ENCODE measurements at regions not wholly inside any gene's neighbourhood (a gene's known extent, or its start where the extent isn't known, plus 50 kb on each side); places are given as distances from the start of the nearest gene placed in this dataset.

GRCh38 chr6:4588163-4588562 is 188.0 kb upstream of the CDYL start:
- WGBS, 2 donors (ENCODE audit: low coverage in 1 of 2) = 85 to 98% methylated on average over 3 to 5 of the region's 5 CpGs
- in situ Hi-C loops (cut with MboI; ENCODE audit: low pct_ligation_motif_present in 1 of 4, low pct_unique_long_range_greater_than_20kb in 1 of 4, low sequenced_read_pairs in 3 of 4) = no loop called here
- H3K36me3 ChIP-seq = no peaks in the 10 kb centered on the region
- H3K27me3 ChIP-seq = no peaks in the 10 kb centered on the region
- H3K4me3 ChIP-seq = no peak overlapping the region
- H3K4me1 ChIP-seq = no peaks in the 10 kb centered on the region
- DNase-seq = no peak
- H3K27ac ChIP-seq = no peak overlapping the region
- intact Hi-C loops (cut with DNase I; ENCODE audit: low total_unique reads) = no loop called here
- H3K9me3 ChIP-seq = no peaks in the 10 kb centered on the region
- TF ChIP-seq POLR2A (IDR thresholded peaks at IDR 0.05) = no peak
- TF ChIP-seq EP300 (IDR thresholded peaks at IDR 0.05; ENCODE audit: low read depth) = no peak

GRCh38 chr6:4587171-4587570 is 189.0 kb upstream of the CDYL start:
- in situ Hi-C loops (cut with MboI; ENCODE audit: low pct_ligation_motif_present in 1 of 4, low pct_unique_long_range_greater_than_20kb in 1 of 4, low sequenced_read_pairs in 3 of 4) (no loop called here), intact Hi-C loops (cut with DNase I; ENCODE audit: low total_unique reads) (no loop called here)
- H3K36me3 ChIP-seq = no peaks in the 10 kb centered on the region
- no peak for DNase-seq
- no peak overlapping the region for H3K27ac ChIP-seq
- H3K27me3 ChIP-seq = no peaks in the 10 kb centered on the region
- WGBS, 2 donors (ENCODE audit: low coverage in 1 of 2) = 65% methylated on average over 4 of the region's 4 CpGs; no CpG with 5 or more reads in 1 of the 2 donors
- no peaks in the 10 kb centered on the region for H3K9me3 ChIP-seq
- TF ChIP-seq POLR2A (IDR thresholded peaks at IDR 0.05) (no peak), EP300 (IDR thresholded peaks at IDR 0.05; ENCODE audit: low read depth) (no peak), POLR2AphosphoS5 (IDR thresholded peaks at IDR 0.05) (no peak), CTCF (IDR thresholded peaks at IDR 0.05) (no peak)
- peaks cover 0 to under 1% (median 0%) of the 10 kb centered on the region in 4 donors for H3K4me1 ChIP-seq
- no peak overlapping the region for H3K4me3 ChIP-seq

- Histone ChIP-seq H3K27ac (no peak overlapping the region), H3K27me3 (no peaks in the 10 kb centered on the region)
Measured at GRCh38 chr6:4586469-4586859, 189.7 kb upstream of the CDYL start.

GRCh38 chr6:4585682-4586468 is 190.3 kb upstream of the CDYL start:
- in situ Hi-C loops (cut with MboI; ENCODE audit: low pct_ligation_motif_present in 1 of 4, low pct_unique_long_range_greater_than_20kb in 1 of 4, low sequenced_read_pairs in 3 of 4) = no loop called here
- WGBS, 2 donors (ENCODE audit: low coverage in 1 of 2) = 43 to 67% methylated on average over 2 to 5 of the region's 5 CpGs

More at GRCh38 chr6:4586469-4586859, 189.7 kb upstream of the CDYL start:
- WGBS, 2 donors (ENCODE audit: low coverage in 1 of 2) = 86% methylated on average over 3 of the region's 3 CpGs; no CpG with 5 or more reads in 1 of the 2 donors
- TF ChIP-seq POLR2AphosphoS5 (IDR thresholded peaks at IDR 0.05) (no peak), EP300 (IDR thresholded peaks at IDR 0.05; ENCODE audit: low read depth) (no peak), CTCF (IDR thresholded peaks at IDR 0.05) (no peak)
- in situ Hi-C loops (cut with MboI; ENCODE audit: low pct_ligation_motif_present in 1 of 4, low pct_unique_long_range_greater_than_20kb in 1 of 4, low sequenced_read_pairs in 3 of 4) (no loop called here), intact Hi-C loops (cut with DNase I; ENCODE audit: low total_unique reads) (no loop called here)
- DNase-seq = no peak
- Histone ChIP-seq H3K9me3 (no peaks in the 10 kb centered on the region), H3K36me3 (no peaks in the 10 kb centered on the region), H3K4me1 (peaks cover 0 to 7% (median 0%) of the 10 kb centered on the region in 4 donors), H3K4me3 (no peak overlapping the region)

More at GRCh38 chr6:4585682-4586468, 190.3 kb upstream of the CDYL start:
- TF ChIP-seq EP300 (IDR thresholded peaks at IDR 0.05; ENCODE audit: low read depth) (no peak), POLR2AphosphoS5 (IDR thresholded peaks at IDR 0.05) (no peak), POLR2A (IDR thresholded peaks at IDR 0.05) (no peak), CTCF (IDR thresholded peaks at IDR 0.05) (no peak)
- Histone ChIP-seq H3K9me3 (no peaks in the 10 kb centered on the region), H3K27me3 (no peaks in the 10 kb centered on the region), H3K4me3 (no peak overlapping the region), H3K27ac (no peak overlapping the region), H3K36me3 (no peaks in the 10 kb centered on the region), H3K4me1 (peaks cover 0 to 7% (median 0%) of the 10 kb centered on the region in 4 donors)
- DNase-seq = no peak
- intact Hi-C loops (cut with DNase I; ENCODE audit: low total_unique reads) = no loop called here

Data from transverse colon (tissue), 4 donors.